Stimulated activated CD4-positive, alpha-beta T cell treated with anti-CD3 and anti-CD28 coated beads, TNF-alpha, amount 100 ng/mL, for 48 hours (primary cell): ENCODE measurements at regions not wholly inside any gene's neighbourhood (a gene's known extent, or its start where the extent isn't known, plus 50 kb on each side); places are given as distances from the start of the nearest gene placed in this dataset.
"Not testable (repeated sequence)": the region's sequence is repeated elsewhere in the genome, so short reads cannot be mapped to it uniquely, and the experiment has no call there.

Experiments used
- DNase-seq, 3 donors: peaks; one replicate each; pipeline ENCODE4 v3.0.0-alpha.2; 2020; ENCODE audit warnings: low read depth in 3 of 3

- DNase-seq = no peak
Measured at GRCh38 chr1:70490153-70490552, 79.1 kb downstream of the CTH start.

- no peak for DNase-seq
Measured at GRCh38 chr1:70495370-70495769, 84.3 kb downstream of the CTH start.

- DNase-seq = no peak
Measured at GRCh38 chr1:70496181-70496580, 85.1 kb downstream of the CTH start.

GRCh38 chr1:70497152-70497551 lies 86.1 kb downstream of the CTH start:
- no peak for DNase-seq

- no peak for DNase-seq
Measured at GRCh38 chr1:70498666-70499065, 87.6 kb downstream of the CTH start.

GRCh38 chr1:70499695-70500094 lies 88.6 kb downstream of the CTH start:
- no peak for DNase-seq

- DNase-seq = no peak
Measured at GRCh38 chr1:70503358-70503757, 92.3 kb downstream of the CTH start.

GRCh38 chr1:70504176-70504820 lies 93.2 kb downstream of the CTH start:
- no peak for DNase-seq

- DNase-seq = no peak
Measured at GRCh38 chr1:70504821-70505193, 93.7 kb downstream of the CTH start.

GRCh38 chr1:70507991-70508390 lies 96.9 kb downstream of the CTH start:
- not testable (repeated sequence) for DNase-seq

- no peak for DNase-seq
Measured at GRCh38 chr1:70509996-70510876, 99.2 kb downstream of the CTH start.

- no peak for DNase-seq
Measured at GRCh38 chr1:70517444-70517843, 106.4 kb downstream of the CTH start.

GRCh38 chr1:70518106-70518505 lies 107.0 kb downstream of the CTH start:
- DNase-seq = no peak

- DNase-seq = no peak
Measured at GRCh38 chr1:70528590-70529333, 117.7 kb downstream of the CTH start.

GRCh38 chr1:70536708-70537366 lies 125.8 kb downstream of the CTH start:
- no peak for DNase-seq

GRCh38 chr1:70537788-70538187 lies 126.7 kb downstream of the CTH start:
- DNase-seq = no peak

GRCh38 chr1:70542030-70542429 lies 131.0 kb downstream of the CTH start:
- DNase-seq = no peak

GRCh38 chr1:70542856-70543255 lies 131.8 kb downstream of the CTH start:
- no peak for DNase-seq

- DNase-seq = no peak
Measured at GRCh38 chr1:70546726-70547125, 135.7 kb downstream of the CTH start.

GRCh38 chr1:70552662-70553566 lies 141.8 kb downstream of the CTH start:
- no peak for DNase-seq

GRCh38 chr1:70553567-70553956 lies 142.5 kb downstream of the CTH start:
- DNase-seq = no peak
